Duodenal mucosa (tissue), 2 donors: ENCODE measurements at regions not wholly inside any gene's neighbourhood (a gene's known extent, or its start where the extent isn't known, plus 50 kb on each side); places are given as distances from the start of the nearest gene placed in this dataset.

Experiments used
- H3K27ac ChIP-seq: one replicate; pipeline ENCODE4 v1.7.0; 2013; ENCODE audit warnings: low read depth, low read length
- H3K27me3 ChIP-seq, 2 donors: one replicate each; pipeline ENCODE4 v1.7.0; 2013; ENCODE audit warnings: low read length in 2 of 2, control low read depth in 1 of 2; ENCODE audit not compliant: insufficient read depth in 2 of 2, control insufficient read depth in 1 of 2
- H3K36me3 ChIP-seq, 2 donors: one replicate each; pipeline ENCODE4 v1.7.0; 2013; ENCODE audit warnings: low read length in 2 of 2, control low read depth in 1 of 2; ENCODE audit not compliant: insufficient read depth in 2 of 2, control insufficient read depth in 1 of 2
- H3K4me1 ChIP-seq, 2 donors: one replicate each; pipeline ENCODE4 v1.7.0; 2013; ENCODE audit warnings: low read length in 2 of 2, control low read depth in 1 of 2; ENCODE audit not compliant: insufficient read depth in 2 of 2, control insufficient read depth in 1 of 2
- H3K4me3 ChIP-seq, 2 donors: one replicate each; pipeline ENCODE4 v1.7.0; 2013; ENCODE audit warnings: low read length in 2 of 2, low read depth in 1 of 2
- H3K9ac ChIP-seq, 2 donors: one replicate each; pipeline ENCODE4 v1.7.0; 2013; ENCODE audit warnings: low read length in 2 of 2, low read depth in 1 of 2
- H3K9me3 ChIP-seq, 2 donors: one replicate each; pipeline ENCODE4 v1.7.0; 2013; ENCODE audit warnings: low read length in 2 of 2, control low read depth in 1 of 2; ENCODE audit not compliant: control insufficient read depth in 1 of 2

DNA sequence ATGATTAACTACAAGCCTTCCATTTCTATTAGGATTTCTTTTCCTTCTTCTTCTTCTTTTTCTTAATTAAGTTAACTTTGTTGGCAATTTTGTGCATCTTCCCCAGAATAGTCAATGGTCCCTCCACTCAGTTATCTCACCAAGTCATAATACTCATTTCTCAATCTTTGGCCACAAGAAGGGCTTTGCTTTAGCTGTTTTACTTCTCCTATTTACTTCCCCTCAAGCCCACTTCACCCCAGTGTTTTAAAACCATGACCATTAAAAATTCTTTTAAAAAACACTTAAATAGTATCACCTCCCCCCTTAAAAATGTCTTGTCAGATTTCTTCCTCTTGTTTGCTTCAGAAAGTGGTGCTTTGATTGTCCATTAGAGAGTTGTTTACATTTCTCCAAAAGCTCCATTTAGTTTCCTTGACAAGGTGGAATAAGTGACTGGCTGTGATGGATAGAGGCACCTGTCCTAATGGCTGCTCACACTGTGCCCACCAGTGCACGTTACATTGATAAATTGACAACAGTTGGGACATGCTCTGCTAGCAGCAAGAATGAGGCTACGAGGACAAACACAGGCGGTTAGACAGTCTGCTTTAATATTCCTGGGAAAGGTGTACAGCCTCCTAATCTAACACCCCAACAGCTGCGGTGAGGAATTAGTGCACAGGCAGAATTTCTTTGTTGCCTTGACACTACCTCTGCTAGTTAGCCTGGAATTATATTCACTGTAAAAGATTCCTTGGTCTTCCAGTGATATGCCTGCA lies 354.7 kb downstream of the LMO4 start:
- Histone ChIP-seq H3K9me3 (no peaks in the 10 kb centered on the region), H3K4me1 (peaks cover 3 to 9% of the 10 kb centered on the region in 2 donors), H3K27me3 (no peaks in the 10 kb centered on the region), H3K4me3 (peak overlapping the region; percentile 69 to 72), H3K36me3 (no peaks in the 10 kb centered on the region), H3K27ac (no peak overlapping the region), H3K9ac (no peak overlapping the region)

DNA sequence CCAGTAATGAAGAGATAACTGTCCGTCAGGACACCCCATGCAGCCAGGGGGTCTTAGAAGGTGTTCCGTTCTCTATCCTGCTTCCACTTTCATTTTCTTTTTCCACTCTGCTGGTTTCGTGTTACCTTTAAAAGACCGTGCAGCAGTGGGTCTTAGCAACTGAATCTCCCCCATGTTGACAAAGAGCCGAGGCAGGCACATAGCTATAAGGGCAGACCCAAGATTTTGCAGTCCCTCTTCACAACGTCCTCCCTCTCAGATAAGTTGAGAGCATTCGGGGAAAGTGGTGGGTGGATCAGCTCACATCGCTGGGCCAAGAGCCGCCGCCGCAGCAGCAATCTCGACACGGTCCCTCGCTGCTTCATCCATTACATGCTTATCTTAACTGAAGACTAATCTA lies 355.5 kb downstream of the LMO4 start:
- peak overlapping the region; percentile 52 to 63 for H3K9ac ChIP-seq

DNA sequence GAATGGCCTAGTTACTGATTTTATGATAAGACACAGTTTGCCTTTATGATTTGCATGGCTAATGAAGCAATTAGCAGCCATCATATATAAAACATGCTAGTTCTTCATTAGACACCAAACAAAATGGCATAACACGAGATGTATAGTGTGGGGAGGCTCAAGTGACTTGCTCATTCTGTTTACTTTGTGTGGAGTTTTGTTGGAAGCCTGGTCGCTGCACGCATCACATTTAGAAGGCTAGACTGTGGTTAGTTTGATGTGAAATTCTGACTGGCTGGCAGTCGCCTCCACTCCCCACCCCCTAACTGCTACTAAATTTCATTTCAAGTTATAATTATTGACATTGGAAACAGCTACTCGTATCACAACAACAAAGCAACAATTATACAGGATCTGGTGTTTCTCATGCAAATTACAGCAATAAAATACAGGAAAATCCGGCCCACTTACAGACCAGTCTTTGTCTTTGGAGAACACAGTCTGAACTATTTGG lies 356.1 kb downstream of the LMO4 start:
- Histone ChIP-seq H3K27ac (no peak overlapping the region), H3K4me1 (peaks cover 3 to 19% of the 10 kb centered on the region in 2 donors), H3K9ac (peak overlapping the region; percentile 52 to 63)

More for the DNA sequence above, 355.5 kb downstream of the LMO4 start:
- no peaks in the 10 kb centered on the region for H3K36me3 ChIP-seq
- no peaks in the 10 kb centered on the region for H3K27me3 ChIP-seq
- peak overlapping the region; percentile 8 for H3K27ac ChIP-seq
- peaks cover 3 to 14% of the 10 kb centered on the region in 2 donors for H3K4me1 ChIP-seq
- peak overlapping the region; percentile 69 to 72 for H3K4me3 ChIP-seq
- H3K9me3 ChIP-seq: no peaks in the 10 kb centered on the region

DNA sequence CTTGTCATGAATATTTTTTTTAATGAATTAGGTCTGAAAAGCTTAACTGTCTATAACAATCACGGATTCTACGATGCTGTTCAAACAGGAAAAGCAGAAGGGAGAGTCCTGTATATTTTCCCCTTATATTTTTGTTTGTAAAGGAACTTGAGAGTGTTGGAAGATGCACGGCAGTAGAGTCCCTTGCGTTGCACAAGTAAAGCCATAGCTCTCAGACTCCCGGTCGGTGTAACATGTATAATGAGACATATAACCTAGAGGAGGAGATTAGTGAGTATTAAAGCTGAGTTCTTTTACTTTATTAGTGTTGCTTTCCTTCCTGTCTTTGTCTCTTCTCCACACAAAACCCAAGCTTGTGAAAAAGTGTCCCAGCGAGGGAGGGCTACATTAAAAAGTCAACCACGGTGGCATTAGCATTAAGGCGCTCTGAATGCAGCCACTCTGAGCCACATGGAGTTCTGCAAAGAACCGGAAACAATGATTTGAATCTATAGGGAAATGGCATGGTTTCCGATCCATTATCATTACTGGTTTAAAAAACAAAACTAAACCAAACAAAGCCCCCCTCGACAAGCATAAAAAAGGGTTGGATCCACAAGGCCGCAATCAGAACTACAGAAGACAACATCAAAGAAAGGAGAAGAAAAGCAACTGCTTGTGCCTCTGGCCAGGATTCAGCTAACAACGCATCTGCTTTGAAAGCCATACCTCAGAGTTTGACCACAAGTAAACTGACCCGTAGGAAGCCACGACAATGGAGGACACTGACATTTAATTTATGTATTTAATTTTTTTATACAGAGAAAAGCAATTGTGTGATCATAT lies 356.8 kb downstream of the LMO4 start:
- Histone ChIP-seq H3K4me1 (peaks cover 3 to 21% of the 10 kb centered on the region in 2 donors), H3K4me3 (no peak overlapping the region), H3K9me3 (no peaks in the 10 kb centered on the region), H3K27me3 (no peaks in the 10 kb centered on the region), H3K9ac (no peak overlapping the region), H3K36me3 (no peaks in the 10 kb centered on the region), H3K27ac (no peak overlapping the region)

More for the DNA sequence above, 356.1 kb downstream of the LMO4 start:
- Histone ChIP-seq H3K36me3 (no peaks in the 10 kb centered on the region), H3K27me3 (no peaks in the 10 kb centered on the region), H3K9me3 (no peaks in the 10 kb centered on the region), H3K4me3 (peak overlapping the region; percentile 69 to 72)

DNA sequence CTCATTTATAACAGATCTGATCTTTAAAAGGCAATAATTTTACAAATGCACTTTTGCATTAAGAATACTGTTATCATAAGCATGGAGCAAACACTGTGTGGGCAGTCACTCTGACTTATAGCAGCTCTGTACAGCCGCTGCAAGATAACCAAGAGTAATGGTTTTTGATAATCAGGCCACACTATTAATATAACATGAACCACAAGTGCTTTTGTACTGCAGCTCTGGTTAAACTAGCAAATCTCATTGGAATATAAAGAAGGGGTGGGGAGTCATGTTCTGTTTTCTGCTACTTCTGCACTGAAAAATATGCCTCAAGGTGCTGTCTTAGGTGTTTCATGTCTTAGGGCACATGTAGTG lies 357.4 kb downstream of the LMO4 start:
- Histone ChIP-seq H3K4me3 (no peak overlapping the region), H3K36me3 (no peaks in the 10 kb centered on the region), H3K4me1 (peaks cover 3 to 21% of the 10 kb centered on the region in 2 donors), H3K9ac (no peak overlapping the region), H3K9me3 (no peaks in the 10 kb centered on the region), H3K27me3 (no peaks in the 10 kb centered on the region), H3K27ac (no peak overlapping the region)

DNA sequence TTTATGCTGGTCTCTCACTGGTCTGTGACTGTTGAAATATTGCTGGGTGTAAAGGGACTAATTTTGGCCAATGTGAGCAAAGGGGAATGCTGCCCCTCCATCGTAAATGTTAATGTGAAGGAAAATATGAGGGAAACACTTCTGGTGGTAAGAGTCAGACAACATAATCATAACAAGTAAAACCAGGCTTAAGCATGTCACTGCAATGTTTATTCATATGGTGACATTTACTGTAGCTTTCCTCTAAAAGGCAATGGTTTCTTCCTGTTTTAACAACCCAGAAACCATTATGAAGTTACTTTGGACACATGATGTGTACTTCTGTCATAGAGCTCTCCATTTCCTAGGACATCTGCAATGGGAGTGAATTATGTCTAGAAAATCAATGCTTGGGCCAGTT lies 358.0 kb downstream of the LMO4 start:
- H3K4me1 ChIP-seq: peaks cover 3 to 21% of the 10 kb centered on the region in 2 donors
- no peaks in the 10 kb centered on the region for H3K9me3 ChIP-seq
- no peak overlapping the region for H3K9ac ChIP-seq
- H3K36me3 ChIP-seq: no peaks in the 10 kb centered on the region
- H3K27ac ChIP-seq: no peak overlapping the region
- H3K27me3 ChIP-seq: no peaks in the 10 kb centered on the region
- H3K4me3 ChIP-seq: no peak overlapping the region

DNA sequence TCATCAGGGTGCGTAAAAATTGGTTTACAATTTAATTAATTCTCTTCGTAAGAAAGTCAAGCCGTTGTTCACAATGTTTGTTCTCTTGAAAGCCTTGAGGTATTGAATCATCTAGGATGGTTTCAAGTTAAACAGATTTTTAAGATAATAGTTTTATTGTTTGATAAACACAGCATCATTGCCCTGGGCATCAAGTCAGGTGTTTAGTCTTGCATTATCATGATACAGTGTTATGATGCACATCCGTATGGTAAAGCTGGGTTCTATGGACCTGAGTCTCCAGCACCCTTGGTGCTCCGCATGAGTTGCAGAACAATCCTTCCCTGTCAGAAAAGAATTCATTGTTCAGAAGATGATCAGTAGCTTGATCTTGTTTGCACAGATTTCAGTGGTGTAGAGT lies 359.5 kb downstream of the LMO4 start:
- no peak overlapping the region for H3K9ac ChIP-seq
- no peak overlapping the region for H3K27ac ChIP-seq
- H3K9me3 ChIP-seq: no peaks in the 10 kb centered on the region
- H3K27me3 ChIP-seq: no peaks in the 10 kb centered on the region
- peaks cover 3 to 21% of the 10 kb centered on the region in 2 donors for H3K4me1 ChIP-seq
- no peaks in the 10 kb centered on the region for H3K36me3 ChIP-seq
- H3K4me3 ChIP-seq: no peak overlapping the region

DNA sequence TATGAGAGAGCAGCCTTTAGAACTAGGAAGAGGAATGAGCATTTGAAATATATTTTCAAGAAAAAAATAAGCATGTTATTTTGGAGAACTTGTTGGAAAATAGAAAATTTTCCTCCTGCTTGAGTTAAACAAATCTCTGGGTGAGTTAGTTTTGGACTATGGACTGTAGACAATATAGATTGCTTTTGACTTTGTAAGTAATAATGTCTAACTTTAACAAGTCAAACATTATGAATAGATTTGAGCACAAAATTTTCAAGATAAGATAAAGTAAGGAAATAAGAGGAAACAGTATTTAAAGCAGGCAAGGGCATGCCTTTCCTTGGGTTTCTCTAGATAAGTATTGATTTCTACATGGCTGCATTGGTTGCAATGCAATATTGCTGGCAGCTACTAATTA lies 360.8 kb downstream of the LMO4 start:
- Histone ChIP-seq H3K27ac (no peak overlapping the region), H3K36me3 (no peaks in the 10 kb centered on the region), H3K9ac (no peak overlapping the region), H3K4me3 (no peak overlapping the region), H3K4me1 (peaks cover 3 to 21% of the 10 kb centered on the region in 2 donors), H3K27me3 (no peaks in the 10 kb centered on the region), H3K9me3 (no peaks in the 10 kb centered on the region)

DNA sequence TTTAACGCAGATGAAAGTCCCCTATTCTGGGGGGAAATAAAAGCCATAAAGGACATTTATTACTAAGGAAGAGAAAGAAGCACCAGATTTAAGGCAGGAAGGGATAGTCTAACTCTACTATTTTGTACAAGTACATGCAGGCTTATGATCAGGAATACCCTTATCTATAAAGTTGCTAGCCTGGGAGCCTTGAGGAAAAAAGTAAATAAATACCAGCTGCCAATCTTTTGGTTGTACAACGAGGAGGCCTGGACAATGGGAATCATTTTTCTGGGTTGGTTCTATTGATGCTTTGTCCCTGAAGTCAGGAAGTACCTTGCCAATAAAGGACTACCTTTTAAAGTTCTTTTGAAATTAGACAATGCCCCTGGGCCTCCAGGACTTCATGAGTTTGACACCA lies 367.8 kb downstream of the LMO4 start:
- Histone ChIP-seq H3K4me1 (no peaks in the 10 kb centered on the region), H3K27ac (no peak overlapping the region), H3K9me3 (no peaks in the 10 kb centered on the region), H3K9ac (no peak overlapping the region), H3K27me3 (no peaks in the 10 kb centered on the region), H3K4me3 (no peak overlapping the region), H3K36me3 (no peaks in the 10 kb centered on the region)

DNA sequence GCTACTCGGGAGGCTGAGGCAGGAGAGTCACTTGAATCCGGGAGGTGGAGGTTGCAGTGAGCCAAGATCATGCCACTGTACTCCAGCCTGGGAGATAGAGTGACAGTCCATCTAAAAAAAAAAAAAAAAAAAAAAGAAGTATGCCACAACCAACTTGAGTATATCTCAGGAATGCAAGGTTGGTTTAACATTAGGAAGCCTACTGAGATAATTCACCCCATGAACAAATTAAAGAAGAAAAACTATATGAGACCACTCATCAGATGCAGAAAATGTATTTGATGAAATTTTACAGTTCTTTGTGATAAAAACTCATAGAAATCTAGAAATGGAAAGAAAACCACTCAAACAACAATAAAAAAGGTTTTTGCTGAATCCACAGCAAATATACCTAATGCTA lies 373.8 kb downstream of the LMO4 start:
- no peaks in the 10 kb centered on the region for H3K36me3 ChIP-seq
- H3K4me1 ChIP-seq: peaks cover 0 to 5% of the 10 kb centered on the region in 2 donors
- peaks cover 0 to 9% of the 10 kb centered on the region in 2 donors for H3K9me3 ChIP-seq
- no peak overlapping the region for H3K4me3 ChIP-seq
- no peak overlapping the region for H3K9ac ChIP-seq
- no peaks in the 10 kb centered on the region for H3K27me3 ChIP-seq
- no peak overlapping the region for H3K27ac ChIP-seq
